RWPE2 (cell line): ENCODE measurements at regions not wholly inside any gene's neighbourhood (a gene's known extent, or its start where the extent isn't known, plus 50 kb on each side); places are given as distances from the start of the nearest gene placed in this dataset.

Source experiments
- ATAC-seq: fragments of 200-7000 bp; cut with Tn5 transposase; 3 replicates; pipeline ENCODE4 v1.9.1; 2021; ENCODE audit warnings: low read depth
- DNase-seq: peaks from one replicate; pipeline ENCODE4 v3.0.0-alpha.2; 2020; ENCODE audit warnings: low spot score
- H3K27ac ChIP-seq: fragments of 450-650 bp; 2 replicates; pipeline ENCODE4 v1.5.1; 2017; ENCODE audit warnings: mild to moderate bottlenecking; ENCODE audit not compliant: poor library complexity, severe bottlenecking
- H3K27me3 ChIP-seq: fragments of 250-450 bp; sonication (Bioruptor Pico); 2 replicates; pipeline ENCODE4 v1.5.1; 2021; ENCODE audit warnings: mild to moderate bottlenecking, moderate library complexity; ENCODE audit not compliant: insufficient read depth, poor library complexity, severe bottlenecking
- H3K36me3 ChIP-seq: fragments of 250-450 bp; sonication (Bioruptor Pico); 2 replicates; pipeline ENCODE4 v1.5.1; 2020; ENCODE audit warnings: low read depth, mild to moderate bottlenecking, moderate library complexity
- H3K4me1 ChIP-seq: fragments of 250-450 bp; sonication (Bioruptor Pico); 2 replicates; pipeline ENCODE4 v1.5.1; 2021; ENCODE audit warnings: mild to moderate bottlenecking, moderate library complexity; ENCODE audit not compliant: insufficient read depth, poor library complexity, severe bottlenecking
- H3K4me3 ChIP-seq: fragments of 250-450 bp; sonication (Bioruptor Pico); 2 replicates; pipeline ENCODE4 v1.5.1; 2021; ENCODE audit warnings: mild to moderate bottlenecking, moderate library complexity; ENCODE audit not compliant: severe bottlenecking
- H3K9me3 ChIP-seq: fragments of 250-450 bp; sonication (Bioruptor Pico); 2 replicates; pipeline ENCODE4 v1.5.1; 2021; ENCODE audit warnings: mild to moderate bottlenecking, moderate library complexity; ENCODE audit not compliant: severe bottlenecking
- CTCF ChIP-seq: fragments of 450-650 bp; IDR thresholded peaks from one replicate; pipeline ENCODE4 v1.5.1; 2017; ENCODE audit warnings: mild to moderate bottlenecking, moderate library complexity; ENCODE audit not compliant: poor library complexity, severe bottlenecking

GRCh38 chr18:78101091-78101490 lies 851.4 kb downstream of the GALR1 start:
- Histone ChIP-seq H3K27me3 (no peaks in the 10 kb centered on the region), H3K36me3 (no peaks in the 10 kb centered on the region), H3K9me3 (no peaks in the 10 kb centered on the region), H3K4me1 (no peaks in the 10 kb centered on the region), H3K27ac (no peak overlapping the region), H3K4me3 (no peak overlapping the region)
- DNase-seq (no peak), ATAC-seq (no peak)
- TF ChIP-seq CTCF = no peak

DNA sequence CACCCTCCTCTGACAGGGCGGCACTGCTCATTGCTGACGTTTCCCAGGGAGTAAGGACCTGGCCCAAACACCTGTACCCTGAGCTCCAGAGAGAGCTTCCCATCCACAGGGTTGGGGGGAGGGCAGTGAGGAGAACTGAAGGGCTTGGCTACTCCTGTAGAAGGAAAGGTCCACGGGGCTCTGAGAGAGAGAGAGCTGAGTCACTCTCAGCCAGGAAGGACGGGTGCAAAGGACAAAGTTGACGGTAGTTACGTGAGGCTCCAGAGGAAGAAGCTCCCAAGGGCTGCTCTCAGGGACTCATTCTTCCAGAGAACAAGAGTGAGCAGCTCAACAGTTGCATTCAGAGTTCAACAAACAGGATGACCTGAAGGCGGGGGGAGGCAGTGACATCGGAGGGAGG lies 852.5 kb downstream of the GALR1 start:
- ATAC-seq (no peak), DNase-seq (no peak)
- TF ChIP-seq CTCF = no peak
- Histone ChIP-seq H3K36me3 (no peaks in the 10 kb centered on the region), H3K27me3 (no peaks in the 10 kb centered on the region), H3K9me3 (no peaks in the 10 kb centered on the region), H3K27ac (no peak overlapping the region), H3K4me3 (no peak overlapping the region), H3K4me1 (no peaks in the 10 kb centered on the region)

GRCh38 chr18:78105611-78106010 lies 856.0 kb downstream of the GALR1 start:
- no peak for DNase-seq
- H3K4me3 ChIP-seq = no peak overlapping the region
- H3K27ac ChIP-seq = no peak overlapping the region
- no peak for TF ChIP-seq CTCF
- no peak for ATAC-seq
- no peaks in the 10 kb centered on the region for H3K9me3 ChIP-seq
- H3K36me3 ChIP-seq = no peaks in the 10 kb centered on the region
- H3K27me3 ChIP-seq = no peaks in the 10 kb centered on the region
- H3K4me1 ChIP-seq = no peaks in the 10 kb centered on the region

DNA sequence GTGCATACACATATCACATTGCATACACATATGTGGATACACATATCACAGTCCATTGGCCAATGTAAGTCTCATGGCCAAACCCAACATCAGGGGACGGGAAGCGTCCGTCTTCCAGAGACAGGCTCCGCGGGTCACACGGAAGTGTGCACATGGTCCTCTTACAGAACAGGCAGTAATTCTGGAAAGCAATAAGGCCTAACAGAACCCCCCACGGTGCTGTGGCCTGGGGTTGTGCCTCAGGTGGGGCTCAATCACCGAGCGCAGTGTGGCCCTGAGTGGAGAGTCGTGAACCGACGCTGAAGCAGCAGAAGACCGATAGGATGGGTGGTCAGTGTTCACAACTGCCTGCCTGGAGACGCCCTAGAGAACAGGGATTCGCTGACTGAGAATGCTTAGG lies 857.3 kb downstream of the GALR1 start:
- no peak for ATAC-seq

DNA sequence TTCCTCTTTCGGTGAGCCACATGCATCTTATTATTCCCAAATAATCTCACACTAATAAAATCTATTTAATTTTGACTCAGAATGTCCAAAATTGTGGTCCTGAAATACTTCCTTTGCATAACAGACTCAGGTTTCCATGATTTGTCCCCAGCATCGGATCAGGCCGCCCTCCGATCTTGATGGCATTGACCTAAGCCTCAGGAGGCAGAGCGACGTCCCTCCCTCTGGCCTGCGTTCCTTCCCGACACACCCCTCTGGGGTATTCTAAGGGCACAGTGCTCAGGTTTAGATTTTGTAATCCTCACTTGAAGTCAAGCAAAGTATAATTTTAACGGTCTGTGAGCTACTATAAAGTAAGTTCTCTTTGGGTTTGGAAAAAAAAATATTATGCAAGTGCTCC lies 857.7 kb downstream of the GALR1 start:
- no peak for TF ChIP-seq CTCF
- H3K9me3 ChIP-seq = no peaks in the 10 kb centered on the region
- H3K36me3 ChIP-seq = no peaks in the 10 kb centered on the region
- no peaks in the 10 kb centered on the region for H3K4me1 ChIP-seq
- H3K27ac ChIP-seq = no peak overlapping the region
- DNase-seq (no peak), ATAC-seq (no peak)
- H3K27me3 ChIP-seq = no peaks in the 10 kb centered on the region
- no peak overlapping the region for H3K4me3 ChIP-seq

More for the DNA sequence above, 857.3 kb downstream of the GALR1 start:
- TF ChIP-seq CTCF = no peak
- no peak overlapping the region for H3K4me3 ChIP-seq
- no peaks in the 10 kb centered on the region for H3K4me1 ChIP-seq
- no peak overlapping the region for H3K27ac ChIP-seq
- no peaks in the 10 kb centered on the region for H3K36me3 ChIP-seq
- no peaks in the 10 kb centered on the region for H3K9me3 ChIP-seq
- no peak for DNase-seq
- H3K27me3 ChIP-seq = no peaks in the 10 kb centered on the region
